AG04449 (cell line): ENCODE measurements at regions not wholly inside any gene's neighbourhood (a gene's known extent, or its start where the extent isn't known, plus 50 kb on each side); places are given as distances from the start of the nearest gene placed in this dataset.

Source experiments
- CTCF ChIA-PET: fragments of 350-600 bp; formaldehyde crosslinking; extraction: SDS; loops from one replicate; lab custom pipeline; 2021; ENCODE audit warnings: antibody characterized with exemption; lab: Yijun Ruan, JAX
- POLR2A ChIA-PET: fragments of 400-600, 350-600 bp; formaldehyde crosslinking; extraction: SDS; loops from one replicate; lab custom pipeline; 2020; ENCODE audit warnings: antibody characterized with exemption, inconsistent platforms; lab: Yijun Ruan, JAX
- DNase-seq: peaks from one replicate; pipeline ENCODE4 v3.0.0-alpha.2; 2010; ENCODE audit warnings: low read depth, low spot score
- H3K4me3 ChIP-seq: 2 replicates; pipeline ENCODE4 v1.5.1; 2011; ENCODE audit warnings: low read depth, mild to moderate bottlenecking, control low read depth, low read length
- CTCF ChIP-seq: IDR thresholded peaks from one replicate; pipeline ENCODE4 v1.5.1; 2011; ENCODE audit warnings: mild to moderate bottlenecking, moderate library complexity, low read length, control low read depth, inconsistent platforms; ENCODE audit not compliant: insufficient read depth; ENCODE audit errors: missing control alignments

- DNase-seq, result peak; percentile 80
These were observed 159.8 kb upstream of the TSC22D2 start for GRCh38 chr3:150248116-150248887.

GRCh38 chr3:150247441-150247840 is 160.7 kb upstream of the TSC22D2 start:
- ChIA-PET CTCF (interaction anchor here (0.9 kb wide), 1 partner anchor 20 kb away, joined by 4 read pairs; no protein-coding TSS in a partner anchor), POLR2A (interaction anchor here (0.9 to 2.0 kb wide), 4 partner anchors 11 to 161 kb away, joined by 3 to 20 read pairs (median 16); partner anchors contain the start of gene TSC22D2)

More at GRCh38 chr3:150248116-150248887, 159.8 kb upstream of the TSC22D2 start:
- ChIA-PET CTCF (interaction anchor here (0.6 to 2.2 kb wide), 8 partner anchors 10 to 281 kb away, joined by 3 to 11 read pairs (median 4); no protein-coding TSS in a partner anchor), POLR2A (interaction anchor here (0.6 to 2.0 kb wide), 10 partner anchors 10 to 643 kb away, joined by 3 to 20 read pairs (median 4); partner anchors contain the start of genes PFN2 and TSC22D2)
- H3K4me3 ChIP-seq, result no peak overlapping the region
- no peak for TF ChIP-seq CTCF

GRCh38 chr3:150243466-150243865 is 164.6 kb upstream of the TSC22D2 start:
- no peak for DNase-seq
- POLR2A ChIA-PET, result no interaction called here
- CTCF ChIA-PET, result no interaction called here
- no peak for TF ChIP-seq CTCF
- H3K4me3 ChIP-seq, result no peak overlapping the region

More at GRCh38 chr3:150247441-150247840, 160.7 kb upstream of the TSC22D2 start:
- no peak for TF ChIP-seq CTCF
- H3K4me3 ChIP-seq, result no peak overlapping the region
- DNase-seq, result no peak

- ChIA-PET CTCF (interaction anchor here (1.4 to 3.2 kb wide), 3 partner anchors 15 to 254 kb away, joined by 4 to 22 read pairs (median 4); no protein-coding TSS in a partner anchor), POLR2A (interaction anchor here (0.5 to 1.2 kb wide), 3 partner anchors 51 to 229 kb away, joined by 4 read pairs; partner anchors contain the start of gene TSC22D2)
- no peak for TF ChIP-seq CTCF
- H3K4me3 ChIP-seq, result no peak overlapping the region
- peak; percentile 52 for DNase-seq
These were observed 165.7 kb upstream of the TSC22D2 start for GRCh38 chr3:150242220-150242936.

- H3K4me3 ChIP-seq, result no peak overlapping the region
- TF ChIP-seq CTCF, result no peak
- DNase-seq, result no peak
- ChIA-PET CTCF (interaction anchor here (0.7 to 3.3 kb wide), 5 partner anchors 13 to 254 kb away, joined by 3 to 22 read pairs (median 7); partner anchors contain the start of gene TSC22D2), POLR2A (no interaction called here)
These were observed 167.2 kb upstream of the TSC22D2 start for GRCh38 chr3:150240891-150241290.
